GM19351 (cell line): ENCODE measurements at regions not wholly inside any gene's neighbourhood (a gene's known extent, or its start where the extent isn't known, plus 50 kb on each side); places are given as distances from the start of the nearest gene placed in this dataset.

ENCODE experiments used
- ATAC-seq: cut with Tn5 transposase; IDR thresholded peaks from one replicate; pipeline ENCODE4 v1.9.1; 2021; ENCODE audit warnings: mild to moderate bottlenecking, moderate library complexity; ENCODE audit not compliant: unreplicated experiment

- ATAC-seq = no peak
Observed at GRCh38 chr22:48952256-48953102, 875.2 kb downstream of the BRD1 start.

DNA sequence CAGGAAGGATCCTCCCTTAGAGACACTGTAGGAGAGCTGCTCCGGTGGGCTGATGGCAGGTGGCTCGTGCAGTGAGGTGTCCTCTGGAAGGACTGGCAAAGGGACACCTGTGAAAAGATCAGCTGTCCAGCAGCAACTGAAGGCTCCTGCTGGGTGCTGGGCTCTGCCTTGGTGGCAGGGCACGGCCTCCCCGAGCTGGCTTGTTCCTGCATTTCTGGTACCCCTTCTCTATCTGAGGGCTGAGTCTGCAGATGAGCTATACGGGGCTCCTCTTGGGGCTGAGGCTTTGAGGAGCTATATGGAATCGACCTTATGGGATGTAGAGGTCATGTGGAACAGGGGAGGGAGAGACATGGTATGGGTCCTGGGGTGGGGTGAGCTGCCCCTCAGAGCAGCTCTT lies 875.8 kb downstream of the BRD1 start:
- ATAC-seq = no peak

DNA sequence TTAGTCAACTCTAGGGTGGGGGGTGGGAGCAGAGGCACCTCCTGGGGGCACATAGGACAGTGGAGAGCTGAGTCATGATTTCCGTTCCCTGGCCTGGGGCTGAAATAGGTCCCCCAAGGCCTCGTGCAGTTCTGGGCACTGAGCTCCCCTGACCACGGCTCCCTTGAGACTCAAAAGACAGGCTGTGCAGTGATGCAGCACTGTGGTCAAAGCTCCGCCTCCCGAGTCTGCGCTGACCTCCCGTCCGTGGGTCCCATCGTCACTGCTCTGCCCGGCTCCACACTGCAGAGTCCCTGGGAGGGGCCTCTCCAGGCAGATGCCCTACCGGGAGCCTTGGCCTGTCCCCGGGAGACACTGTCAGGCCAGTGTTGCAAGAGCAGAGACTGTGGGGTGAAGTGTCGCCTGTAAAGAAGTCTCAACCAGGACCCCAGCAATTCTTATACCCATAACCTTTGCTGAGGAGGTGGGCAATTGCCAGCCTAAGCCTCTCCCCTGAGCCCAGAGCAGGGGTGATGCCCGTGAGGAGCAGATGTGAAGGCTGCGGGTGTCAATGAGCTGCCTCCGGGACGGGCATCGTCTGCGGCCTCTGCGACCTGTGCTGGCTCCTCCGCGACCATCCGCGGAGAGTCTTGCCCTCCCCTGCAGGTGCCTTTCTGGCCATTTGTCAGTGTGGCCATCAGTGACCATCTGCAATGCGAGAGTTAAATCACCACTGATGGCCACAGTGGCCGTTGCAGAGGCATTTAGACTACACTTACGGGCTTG lies 877.3 kb downstream of the BRD1 start:
- ATAC-seq = no peak

DNA sequence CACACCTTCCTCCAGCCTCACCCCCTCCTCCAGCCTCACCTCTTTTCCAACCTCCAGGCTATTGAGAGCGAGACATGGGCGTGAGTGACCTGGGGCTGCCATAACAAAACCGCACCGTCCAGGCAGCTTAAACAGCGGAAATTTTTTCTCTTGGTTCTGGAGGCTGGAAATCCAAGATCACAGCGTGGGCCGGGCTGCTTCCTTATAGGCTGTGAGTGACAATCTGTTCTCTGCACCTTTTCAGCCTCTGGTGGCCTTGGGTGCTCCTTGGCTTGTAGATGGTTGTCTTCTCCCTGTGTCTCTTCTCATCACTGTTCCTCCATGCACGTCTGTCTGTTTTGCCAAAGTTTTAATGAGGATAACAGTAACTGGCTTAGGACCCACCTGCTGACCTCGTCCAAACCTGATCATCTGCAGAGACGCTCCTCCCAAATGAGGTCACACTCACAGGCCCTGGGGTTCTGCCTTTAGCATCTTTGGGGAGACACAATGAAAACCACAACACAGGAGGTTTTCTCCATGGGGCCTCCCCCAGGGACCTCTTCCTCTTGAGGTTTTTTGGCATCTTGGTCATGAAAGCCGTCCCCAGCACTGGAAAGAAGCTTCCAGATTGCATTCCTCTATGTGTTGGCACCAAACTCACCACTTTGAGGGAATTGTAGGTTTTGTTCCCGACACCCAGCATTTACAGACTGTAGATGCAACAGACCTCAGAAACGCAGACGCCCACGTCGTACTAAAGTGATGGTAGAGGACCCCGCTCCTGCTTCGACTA lies 878.1 kb downstream of the BRD1 start:
- ATAC-seq = no peak

GRCh38 chr22:48948575-48949170 lies 879.0 kb downstream of the BRD1 start:
- no peak for ATAC-seq

DNA sequence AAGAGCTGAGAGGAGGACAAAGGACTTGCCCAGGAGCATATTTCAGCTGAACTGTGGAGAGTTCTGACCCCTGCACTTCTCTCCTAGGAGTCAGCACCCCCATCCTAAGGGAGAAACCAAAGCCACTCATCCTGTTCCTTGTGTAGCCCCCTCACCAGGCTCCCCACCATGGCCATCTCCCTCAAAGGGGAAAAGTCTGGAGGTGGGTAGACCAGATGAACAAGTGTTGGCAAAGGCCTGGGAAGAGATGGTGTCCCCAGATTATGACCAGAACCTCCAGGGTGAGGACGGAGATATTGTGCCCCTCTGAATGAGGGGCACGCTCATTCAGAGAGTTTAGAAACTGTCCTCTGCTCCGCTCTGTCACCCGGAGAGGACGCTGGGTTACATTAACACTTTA lies 880.0 kb downstream of the BRD1 start:
- ATAC-seq = no peak

DNA sequence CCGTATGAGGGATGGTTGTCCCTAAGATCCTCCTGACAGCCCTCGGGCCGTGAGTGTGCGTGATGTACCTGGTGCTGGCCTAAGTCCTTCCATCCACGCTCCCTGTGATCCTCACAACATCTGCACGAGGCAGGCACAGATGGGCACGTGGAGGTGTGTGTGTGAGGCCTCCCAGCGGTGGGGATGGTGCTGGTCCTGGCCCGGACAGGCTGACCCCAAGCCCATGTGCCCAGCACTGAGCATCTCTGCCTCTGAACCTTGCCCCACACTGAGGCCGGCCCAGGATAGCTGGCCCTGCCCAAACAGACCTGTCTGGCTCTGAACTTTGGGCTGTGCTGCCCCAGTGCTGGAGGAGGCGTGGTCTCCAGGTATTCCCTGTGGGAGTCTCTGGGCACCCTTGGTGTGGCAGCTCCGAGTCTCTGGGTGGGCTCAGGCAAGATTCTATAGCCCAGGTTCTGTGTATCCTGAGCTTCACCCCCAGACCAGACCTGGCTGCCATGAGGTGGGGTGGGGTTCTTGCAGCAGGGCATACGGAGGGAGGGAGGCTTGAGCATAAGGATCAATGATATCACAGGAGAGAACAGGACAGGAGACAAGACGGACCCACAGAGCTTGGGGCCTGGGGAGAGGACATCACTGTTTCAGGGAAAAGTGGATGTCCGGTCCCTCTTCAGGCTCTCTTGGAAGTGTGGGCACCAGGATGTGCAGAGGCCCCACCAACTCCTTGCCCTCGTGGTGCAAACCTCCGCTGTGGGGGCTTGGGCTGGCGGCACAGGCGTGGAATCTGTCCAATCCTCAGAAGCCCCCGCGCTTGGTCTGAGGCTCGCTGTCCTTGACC lies 881.8 kb downstream of the BRD1 start:
- no peak for ATAC-seq

GRCh38 chr22:48944751-48945620 lies 882.7 kb downstream of the BRD1 start:
- ATAC-seq = no peak

GRCh38 chr22:48944433-48944750 lies 883.3 kb downstream of the BRD1 start:
- ATAC-seq = no peak

- ATAC-seq = no peak
Observed at GRCh38 chr22:48943567-48944432, 883.9 kb downstream of the BRD1 start.

DNA sequence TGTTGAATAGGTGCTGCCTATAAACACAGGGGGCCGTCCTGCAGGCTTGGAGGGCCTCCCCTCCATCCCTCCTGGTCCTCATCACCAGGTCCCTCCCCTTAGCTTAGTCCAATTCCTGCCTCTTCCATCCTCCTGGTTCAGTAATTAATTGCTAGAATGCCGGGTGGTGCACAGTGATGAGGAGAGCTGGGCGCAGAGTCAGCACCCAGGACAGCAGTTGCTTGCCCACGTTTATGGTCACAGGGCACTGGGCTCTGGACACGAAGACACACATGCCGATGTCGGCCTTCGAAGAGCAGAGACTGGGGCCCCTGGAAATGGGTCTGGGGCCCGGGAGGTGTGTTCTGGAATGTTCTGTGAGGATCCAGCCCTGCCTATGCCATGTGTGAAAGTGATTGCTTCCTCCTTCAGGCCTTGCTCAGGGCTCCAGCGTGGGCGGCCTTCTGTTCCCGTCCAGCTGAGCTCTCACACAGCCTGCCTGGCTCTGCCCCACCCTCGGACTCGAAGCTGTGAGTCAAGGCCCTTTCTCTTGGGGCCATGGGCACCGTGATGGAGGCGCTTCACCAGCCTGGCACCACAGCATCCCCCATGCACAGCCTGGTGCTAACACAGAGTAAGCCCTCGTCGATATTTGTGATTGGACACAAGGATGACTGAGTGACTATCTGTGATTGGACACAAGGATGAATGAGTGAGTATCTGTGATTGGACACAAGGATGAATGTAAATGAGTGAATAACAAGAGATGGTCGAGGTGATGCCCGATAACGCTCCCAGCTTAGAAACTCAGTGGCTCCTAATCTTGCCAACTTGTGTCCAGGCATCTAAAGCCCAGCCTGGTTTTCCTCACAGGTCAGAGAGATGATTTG lies 884.7 kb downstream of the BRD1 start:
- no peak for ATAC-seq

DNA sequence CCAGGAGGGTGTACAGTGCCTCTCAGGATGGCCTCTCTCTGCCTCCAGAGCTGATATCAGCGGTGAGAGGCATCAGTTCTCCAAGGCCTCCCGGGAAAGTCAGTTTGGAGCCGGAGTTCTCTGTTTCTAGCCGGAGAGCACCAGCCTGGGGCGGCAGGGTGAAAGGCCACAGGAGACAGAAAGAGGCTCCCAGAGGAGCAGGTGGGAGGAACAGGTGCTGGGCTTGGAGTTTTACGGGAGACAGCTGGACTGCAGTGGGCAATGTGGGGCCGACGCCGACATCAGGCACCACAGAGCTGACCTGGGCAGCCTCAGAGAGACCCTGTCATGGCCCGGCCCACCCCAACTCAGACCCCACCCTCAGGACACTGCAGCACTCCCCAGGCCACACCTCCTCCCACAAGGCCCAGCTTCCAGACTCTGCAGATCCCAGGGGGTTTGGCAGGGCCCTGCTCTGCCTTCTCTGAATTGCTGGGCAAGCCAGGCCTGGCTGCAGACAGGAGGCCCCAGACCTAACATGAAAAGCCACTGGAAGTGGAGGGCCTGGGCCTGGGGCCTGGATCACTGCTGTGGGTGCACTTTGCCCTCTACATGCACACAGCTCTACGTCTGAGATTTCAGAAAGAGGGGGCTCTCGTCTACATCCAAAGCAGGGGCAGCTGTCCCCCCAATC lies 885.6 kb downstream of the BRD1 start:
- no peak for ATAC-seq

- no peak for ATAC-seq
Observed at GRCh38 chr22:48941033-48941902, 886.4 kb downstream of the BRD1 start.

DNA sequence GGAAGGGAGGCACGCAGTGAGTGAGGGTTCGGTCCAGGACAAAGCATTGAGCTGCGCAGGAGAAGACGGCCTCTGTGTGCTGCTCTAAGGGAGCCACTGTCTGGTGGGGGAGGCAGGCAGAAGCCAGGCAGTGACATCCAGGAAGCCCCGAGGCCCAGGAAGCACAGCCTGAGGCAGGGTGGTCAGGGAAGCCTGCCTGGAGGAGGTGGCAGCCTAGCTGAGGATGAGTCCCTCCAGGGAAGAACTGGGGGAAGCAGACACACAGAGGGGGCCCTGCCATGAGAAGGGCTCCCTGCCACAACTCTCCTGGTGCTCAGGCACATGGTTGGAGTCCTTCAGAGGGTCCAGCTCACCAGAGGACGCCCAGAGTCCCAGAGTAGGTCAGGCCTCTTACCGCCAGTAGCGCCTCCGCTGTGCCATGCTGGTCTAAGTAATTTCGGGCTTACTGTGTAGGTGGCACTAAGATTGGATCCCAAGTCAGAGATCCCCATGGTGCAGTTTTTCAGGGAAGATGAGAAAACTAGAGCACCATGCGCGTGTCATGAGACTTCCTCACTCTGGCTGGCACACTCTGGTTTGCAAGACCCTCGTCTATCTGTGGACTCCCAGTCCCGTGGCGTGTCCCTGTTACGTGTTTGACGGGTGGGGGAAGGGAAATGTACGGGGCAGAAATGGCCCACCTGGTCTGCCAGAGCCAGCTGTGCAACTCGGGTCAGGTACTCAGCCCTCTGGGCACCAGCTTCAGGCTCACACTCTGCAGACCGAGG lies 887.2 kb downstream of the BRD1 start:
- no peak for ATAC-seq
